GM21737 (cell line): ENCODE measurements at regions not wholly inside any gene's neighbourhood (a gene's known extent, or its start where the extent isn't known, plus 50 kb on each side); places are given as distances from the start of the nearest gene placed in this dataset.
"Not testable (repeated sequence)": the region's sequence is repeated elsewhere in the genome, so short reads cannot be mapped to it uniquely, and the experiment has no call there.

Source experiments
- ATAC-seq: cut with Tn5 transposase; IDR thresholded peaks from one replicate; pipeline ENCODE4 v1.9.1; 2021; ENCODE audit warnings: mild to moderate bottlenecking, moderate library complexity; ENCODE audit not compliant: unreplicated experiment

DNA sequence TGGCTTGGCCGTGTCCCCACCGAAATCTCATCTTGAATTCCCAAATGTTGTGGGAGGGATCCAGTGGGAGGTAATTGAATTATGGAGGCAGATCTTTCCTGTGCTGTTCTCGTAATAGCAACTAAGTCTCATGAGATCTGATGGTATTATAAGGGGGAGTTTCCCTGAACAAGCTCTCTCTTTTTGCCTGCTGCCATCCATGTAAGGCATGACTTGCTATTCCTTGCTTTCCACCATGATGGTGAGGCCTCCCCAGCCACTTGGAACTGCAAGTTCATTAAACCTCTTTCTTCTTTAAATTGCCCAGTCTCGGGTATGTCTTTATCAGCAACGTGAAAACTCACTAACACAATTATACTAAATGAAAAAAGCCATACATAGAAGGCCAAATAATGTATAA is 101.3 kb upstream of the LYPLAL1 start:
- ATAC-seq = no peak

DNA sequence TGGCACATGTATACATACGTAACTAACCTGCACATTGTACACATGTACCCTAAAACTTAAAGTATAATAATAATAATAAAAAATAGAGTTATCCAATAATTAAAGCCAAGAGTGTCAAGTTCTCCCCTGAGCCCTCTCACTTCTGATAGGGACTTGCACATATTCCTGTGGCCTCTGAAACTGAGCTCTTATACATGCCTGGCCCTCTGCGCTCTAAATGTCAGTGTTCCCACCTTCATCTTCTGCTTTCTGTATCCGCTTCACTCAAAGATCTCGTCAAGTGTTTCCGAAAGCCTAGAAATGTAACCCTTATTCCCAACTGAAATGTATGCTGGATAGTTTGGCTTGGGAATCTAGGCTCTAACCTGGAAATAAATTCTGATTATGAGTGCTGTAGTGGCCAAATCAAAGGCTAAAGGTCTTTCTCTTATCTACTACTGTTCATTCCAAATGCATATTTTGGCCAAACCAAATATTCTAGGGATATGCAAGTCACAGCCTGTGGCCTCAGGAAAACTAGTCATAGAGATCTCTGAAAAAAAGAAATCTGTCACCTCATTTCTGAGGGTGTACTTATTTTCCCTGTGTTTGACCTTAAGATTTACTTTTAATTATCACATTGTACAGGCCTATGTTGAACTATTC is 99.5 kb upstream of the LYPLAL1 start:
- no peak for ATAC-seq

DNA sequence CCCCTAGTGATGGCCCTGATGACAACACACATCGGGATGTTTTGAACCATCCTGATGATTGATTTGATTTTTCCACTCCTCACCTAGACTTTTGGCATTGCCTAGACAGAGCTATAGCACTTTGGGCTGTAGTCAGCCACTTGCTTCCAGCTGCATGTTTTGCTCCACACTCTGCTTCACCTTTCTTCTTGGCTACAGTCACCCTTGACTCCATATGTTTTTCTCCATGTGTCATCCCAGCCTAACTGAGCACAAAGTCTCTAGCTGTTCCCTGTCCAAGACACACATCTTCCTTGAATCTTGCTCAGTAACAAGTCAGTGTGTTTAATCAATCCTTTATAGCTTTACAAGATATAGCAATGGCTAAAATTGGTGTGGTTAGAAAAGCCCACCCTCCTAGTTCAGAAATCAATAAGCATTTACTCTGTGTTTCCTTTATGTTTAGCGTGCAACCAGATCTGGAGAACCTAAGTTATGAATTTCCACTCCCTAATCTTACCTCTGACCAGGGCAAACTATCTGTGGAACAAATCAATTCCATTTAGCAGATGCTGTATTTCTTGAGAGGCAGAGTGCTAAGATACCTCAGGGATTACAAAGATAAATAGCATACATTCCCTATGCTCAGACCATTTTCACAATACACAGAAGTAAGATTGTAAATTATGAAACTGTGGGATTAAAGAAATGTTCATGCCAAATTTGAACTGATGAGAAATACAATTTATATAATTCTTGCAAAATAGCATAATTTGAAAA is 98.4 kb upstream of the LYPLAL1 start:
- ATAC-seq = no peak

DNA sequence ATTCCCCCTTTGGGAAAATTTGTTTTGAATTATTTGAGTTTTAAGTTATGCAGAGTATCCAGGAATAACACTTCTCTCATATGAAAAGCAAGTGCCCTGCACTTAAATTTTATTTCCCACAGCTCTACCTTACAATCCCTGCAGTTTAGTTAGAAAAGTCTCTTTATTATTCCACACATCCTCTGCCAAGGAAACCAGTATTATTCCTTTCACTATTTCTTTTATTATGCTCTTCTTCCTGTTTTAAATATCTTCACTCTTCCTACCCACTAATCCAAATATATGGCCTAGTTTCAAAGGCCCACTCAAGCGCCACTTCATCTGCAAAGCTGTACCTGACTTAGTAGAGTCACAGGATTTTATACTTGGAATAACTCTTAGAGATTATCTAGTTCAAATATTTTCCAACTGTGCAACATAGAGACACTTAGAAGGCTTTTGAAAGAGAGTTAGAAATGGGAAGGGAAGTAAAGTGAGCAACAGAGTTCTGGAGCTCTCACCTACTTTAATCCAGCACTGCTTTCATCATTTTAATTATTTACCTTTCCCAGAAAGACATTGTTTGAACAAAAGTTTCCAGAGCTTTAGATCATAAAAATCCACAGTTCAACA is 97.2 kb upstream of the LYPLAL1 start:
- ATAC-seq = no peak

DNA sequence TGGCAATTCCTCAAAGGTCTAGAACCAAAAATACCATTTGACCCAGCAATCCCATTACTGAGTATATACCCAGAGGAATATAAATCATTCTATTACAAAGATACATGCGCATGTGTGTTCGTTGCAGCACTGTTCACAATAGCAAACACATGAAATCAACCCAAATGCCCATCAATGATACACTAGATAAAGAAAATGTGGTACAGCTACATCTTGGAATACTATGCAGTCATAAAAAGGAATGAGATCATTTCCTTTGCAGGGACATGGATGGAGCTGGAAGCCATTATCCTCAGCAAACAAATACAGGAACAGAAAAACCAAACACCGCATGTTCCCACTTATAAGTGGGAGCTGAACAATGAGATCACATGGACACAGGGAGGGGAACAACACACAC is 95.9 kb upstream of the LYPLAL1 start:
- ATAC-seq = not testable (repeated sequence)

DNA sequence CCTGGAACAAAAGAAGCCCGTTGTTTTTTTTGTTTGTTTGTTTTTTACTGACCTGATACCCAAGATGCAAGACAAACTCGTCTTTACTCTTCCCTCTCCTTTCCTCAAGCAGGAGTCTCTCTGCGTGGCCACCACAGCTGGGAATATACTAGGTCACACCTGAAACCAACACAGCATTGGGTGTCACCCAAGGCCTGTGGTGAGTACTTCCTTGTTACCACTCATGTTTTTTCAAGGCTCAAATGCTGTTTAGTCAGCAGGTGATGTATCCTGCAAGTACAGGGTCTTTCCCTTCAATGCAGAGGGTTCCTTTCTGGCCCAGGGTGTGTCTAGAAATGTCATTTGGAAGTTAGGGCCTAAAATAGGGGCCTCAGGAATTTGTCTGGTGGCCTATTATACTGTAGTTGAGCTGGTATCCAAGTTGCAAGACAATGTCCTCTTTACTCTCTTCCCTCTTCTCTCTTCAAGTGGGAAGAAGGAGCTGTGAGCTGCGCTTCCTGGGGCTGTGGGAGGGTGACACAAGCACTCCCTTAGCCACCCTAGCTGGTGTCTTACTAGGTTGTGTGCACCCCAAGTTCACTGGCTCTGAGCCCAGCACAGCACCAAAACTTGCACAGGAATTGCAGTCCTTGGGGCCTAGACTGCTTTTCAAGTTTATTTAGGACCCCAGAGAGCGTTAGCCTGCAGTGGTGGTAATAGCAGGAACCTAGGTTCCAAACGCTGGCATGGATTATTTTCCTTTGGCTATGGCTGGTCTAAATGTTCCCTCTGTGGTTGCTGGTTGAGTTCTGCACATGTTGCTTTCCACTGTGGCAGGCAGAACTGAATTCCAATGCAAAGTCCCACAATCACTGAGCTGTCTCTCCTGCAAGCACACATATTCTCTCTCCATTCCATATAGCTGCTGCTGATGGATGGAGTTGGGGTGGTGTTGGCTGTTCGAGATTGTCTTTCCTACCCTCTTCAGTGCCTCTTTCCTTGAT is 91.4 kb upstream of the LYPLAL1 start:
- ATAC-seq = no peak

DNA sequence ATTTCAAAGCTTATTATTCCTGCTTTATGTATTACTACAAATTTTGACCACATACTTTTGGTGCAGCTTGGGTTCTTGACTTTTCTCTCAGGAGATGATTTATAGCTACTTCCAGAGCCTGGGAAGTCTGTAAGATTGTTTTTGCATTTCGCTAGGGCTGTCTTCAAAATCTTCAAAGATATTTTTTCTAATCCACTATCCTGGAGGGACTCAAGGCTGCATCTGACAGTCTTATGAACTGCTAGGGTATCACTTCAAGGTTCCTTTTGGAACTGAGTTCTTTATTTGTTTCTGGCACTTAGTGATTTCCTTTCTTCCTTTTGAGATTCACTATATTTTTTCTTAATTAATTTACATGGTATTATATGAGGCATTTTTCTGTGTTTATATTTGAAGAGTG is 90.0 kb upstream of the LYPLAL1 start:
- ATAC-seq = no peak

DNA sequence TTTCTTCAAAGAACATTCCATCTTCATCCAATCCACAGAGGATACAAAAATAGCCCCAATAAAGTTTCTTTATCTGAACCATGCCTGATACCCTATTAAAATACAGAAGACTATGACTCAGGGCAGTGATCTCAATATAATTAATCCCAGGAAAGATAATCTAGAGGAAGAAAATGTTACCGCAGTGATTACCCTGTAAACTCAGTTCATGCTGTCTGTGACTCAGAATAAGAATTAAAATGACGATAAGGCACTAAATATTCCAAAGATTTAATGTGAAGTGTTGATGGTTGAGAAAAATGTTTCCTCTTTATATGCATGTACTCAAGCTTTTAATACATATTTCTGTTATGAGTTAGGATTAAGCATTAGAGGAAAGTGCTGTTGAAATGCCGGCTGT is 88.6 kb upstream of the LYPLAL1 start:
- no peak for ATAC-seq

DNA sequence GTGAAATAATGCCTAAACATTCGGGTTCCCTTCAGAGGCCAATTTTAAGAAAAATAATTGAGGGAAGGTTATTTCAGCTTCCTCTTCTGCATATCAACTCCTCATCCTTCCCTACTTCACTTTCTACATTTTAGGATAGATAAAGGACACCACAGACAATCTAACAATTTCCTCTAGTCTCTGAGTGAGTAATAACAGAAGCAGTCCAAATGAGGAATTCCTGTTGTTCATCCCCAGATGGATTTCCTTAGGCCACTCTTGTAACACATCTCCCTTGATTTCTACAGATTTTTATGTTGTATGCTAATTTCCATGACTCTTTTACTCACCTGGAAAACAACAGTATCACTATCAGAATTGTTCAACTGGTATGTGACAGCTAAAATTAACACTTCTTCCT is 87.7 kb upstream of the LYPLAL1 start:
- ATAC-seq = no peak

DNA sequence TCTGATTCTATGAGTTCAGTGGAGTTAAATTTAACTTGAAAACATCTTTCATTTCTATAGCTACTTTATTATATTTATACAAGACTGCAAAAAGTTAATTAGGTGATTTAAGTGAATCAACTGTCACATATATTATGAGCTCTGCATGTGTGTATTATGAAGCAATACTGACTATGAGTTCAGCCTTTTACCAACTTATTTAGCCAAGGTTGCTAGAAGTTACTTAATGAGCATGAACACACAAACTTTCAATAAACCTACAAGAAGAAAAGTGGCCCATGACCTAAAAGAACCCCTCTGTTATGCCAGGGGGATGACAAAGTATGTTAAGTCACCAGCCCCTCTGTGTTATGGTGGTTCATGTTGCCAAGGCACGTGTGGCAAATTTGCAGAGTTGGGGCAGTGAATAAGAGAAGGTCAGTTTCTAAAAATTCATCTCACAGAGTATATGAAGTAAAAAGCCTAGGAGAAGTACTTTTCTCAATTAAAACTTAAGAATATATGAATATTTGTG is 86.7 kb upstream of the LYPLAL1 start:
- ATAC-seq = no peak

DNA sequence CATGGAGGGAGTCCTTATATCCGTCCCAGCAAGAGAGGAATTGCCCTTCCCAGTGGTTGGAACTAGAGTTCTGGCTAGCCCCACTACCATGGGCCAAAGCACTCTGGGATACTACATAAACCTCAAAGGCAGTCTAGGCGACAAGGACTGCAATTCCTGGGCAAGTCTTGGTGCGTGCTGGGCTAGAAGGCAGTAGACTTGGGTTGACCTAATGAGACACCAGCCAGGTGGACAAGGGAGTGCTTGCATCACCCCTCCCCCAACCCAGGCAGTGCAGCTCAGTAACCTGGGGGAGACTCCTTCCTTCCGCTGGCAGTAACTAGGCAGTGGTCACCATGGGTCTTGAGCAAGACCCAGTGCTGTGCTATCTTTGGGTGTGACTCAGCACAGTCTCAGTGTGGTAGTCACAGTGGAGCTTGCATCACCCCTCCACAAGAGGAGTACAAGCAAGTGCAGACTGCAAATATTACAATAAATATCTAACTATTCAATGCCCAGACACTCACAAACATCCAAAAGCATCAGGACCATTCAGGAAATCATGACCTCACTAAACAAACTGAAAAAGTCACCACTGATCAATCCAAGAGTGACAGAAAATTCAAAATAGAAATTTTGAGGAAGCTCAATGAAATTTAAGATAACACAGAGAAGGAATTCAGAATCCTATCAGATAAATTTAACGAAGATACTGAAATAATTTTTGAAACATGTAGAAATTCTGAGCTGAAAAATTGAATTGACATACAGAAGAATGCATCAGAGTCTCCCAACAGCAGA is 84.7 kb upstream of the LYPLAL1 start:
- peak; percentile 68 for ATAC-seq

DNA sequence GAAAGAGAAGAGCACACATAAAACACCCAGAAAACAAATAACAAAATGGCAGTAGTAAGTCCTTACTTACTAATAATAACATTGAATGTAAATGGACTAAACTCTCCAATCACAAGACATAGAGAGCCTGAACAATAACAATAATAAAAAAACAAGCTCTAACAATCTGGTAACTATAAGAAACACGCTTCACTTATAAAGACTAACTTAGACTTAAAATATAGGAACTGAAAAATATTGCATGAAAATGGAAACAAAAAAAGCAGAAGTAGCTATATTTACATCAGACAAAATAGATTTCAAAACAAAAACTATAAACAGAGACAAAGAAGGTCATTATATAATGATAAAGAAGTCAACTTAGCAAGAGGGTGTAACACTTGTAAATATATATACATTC is 83.1 kb upstream of the LYPLAL1 start:
- peak; percentile 82 for ATAC-seq

DNA sequence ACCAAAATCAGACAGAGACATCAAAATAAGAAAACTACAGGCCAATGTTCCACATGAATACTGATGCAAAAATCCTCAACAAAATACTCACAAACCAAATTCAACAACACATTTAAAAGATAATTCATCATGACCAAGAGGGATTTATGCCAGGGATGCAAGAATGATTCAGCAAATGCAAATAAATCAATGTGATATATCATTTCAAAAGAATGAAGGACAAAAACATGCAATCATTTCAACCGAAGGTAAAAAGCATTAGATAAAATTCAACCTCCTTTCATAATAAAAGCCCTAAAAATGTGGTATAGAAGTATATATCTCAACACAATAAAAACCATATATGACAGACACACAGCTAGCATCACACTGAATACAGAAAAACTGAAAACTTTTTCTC is 81.5 kb upstream of the LYPLAL1 start:
- ATAC-seq = no peak

DNA sequence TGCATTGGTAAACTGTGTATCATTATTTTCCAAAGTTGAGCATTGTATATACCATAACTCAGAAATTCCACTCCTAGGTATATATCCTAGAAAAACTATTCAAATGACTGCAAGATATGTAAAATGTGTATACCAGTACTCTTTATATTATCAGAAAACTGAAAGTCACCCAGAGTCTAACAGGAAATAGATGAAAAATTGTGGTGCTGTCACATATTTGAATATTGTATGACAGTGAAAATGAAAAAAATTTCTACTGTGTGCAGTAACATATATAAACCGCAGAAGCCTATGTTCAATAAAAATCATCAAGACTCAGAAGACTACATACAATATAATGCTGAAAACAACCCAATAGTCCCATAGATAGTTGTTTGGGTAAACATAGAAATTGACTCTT is 74.4 kb upstream of the LYPLAL1 start:
- ATAC-seq = no peak

DNA sequence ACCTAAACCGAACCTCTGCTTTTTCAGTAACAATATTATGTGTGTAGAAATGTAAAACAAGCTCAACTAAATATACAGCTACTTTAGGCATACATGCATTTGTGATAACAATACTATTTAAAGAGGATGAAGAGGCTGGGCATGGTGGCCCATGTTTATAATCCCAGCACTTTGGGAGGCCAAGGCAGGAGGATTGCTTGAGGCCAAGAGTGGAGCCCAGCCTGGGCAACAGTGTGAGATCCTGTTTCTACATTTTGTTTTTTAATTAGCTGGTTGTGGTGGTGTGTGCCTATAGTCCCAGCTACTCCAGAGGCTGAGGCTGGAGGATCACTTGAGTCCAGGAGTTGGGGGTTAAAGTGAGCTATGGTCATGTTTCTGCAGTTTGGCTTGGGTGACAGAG is 73.6 kb upstream of the LYPLAL1 start:
- ATAC-seq = no peak

DNA sequence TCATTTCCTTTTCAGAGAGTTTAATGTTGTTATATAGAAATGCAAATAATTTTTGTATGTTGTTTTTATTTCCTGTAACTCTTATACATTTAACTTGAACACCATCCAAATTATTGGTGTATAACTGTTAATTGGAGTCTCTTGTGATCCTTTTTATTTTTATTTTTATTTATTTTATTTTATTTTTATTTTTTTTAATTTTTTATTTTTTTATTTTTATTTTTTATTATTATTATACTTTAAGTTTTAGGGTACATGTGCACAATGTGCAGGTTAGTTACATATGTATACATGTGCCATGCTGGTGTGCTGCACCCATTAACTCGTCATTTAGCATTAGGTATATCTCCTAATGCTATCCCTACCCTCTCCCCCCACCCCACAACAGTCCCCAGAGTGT is 71.2 kb upstream of the LYPLAL1 start:
- not testable (repeated sequence) for ATAC-seq

DNA sequence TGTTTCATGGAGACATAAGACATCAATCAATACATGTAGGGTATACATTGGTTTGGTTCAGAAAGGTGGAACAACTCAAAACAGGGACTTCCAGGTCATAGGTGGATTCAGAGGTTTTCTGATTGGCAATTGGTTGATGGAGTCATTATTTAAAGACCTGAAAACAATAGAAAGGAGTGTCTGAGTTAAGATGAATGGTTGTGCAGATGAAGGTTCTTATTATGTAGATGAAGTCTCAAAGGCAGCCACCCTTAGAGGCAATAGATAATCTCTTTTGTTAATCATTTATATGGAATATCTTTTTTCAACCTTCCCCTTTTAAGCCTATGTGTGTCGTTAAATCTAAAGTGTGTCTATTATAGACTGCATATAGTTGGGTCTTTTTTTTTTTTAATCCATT is 67.8 kb upstream of the LYPLAL1 start:
- ATAC-seq = no peak

DNA sequence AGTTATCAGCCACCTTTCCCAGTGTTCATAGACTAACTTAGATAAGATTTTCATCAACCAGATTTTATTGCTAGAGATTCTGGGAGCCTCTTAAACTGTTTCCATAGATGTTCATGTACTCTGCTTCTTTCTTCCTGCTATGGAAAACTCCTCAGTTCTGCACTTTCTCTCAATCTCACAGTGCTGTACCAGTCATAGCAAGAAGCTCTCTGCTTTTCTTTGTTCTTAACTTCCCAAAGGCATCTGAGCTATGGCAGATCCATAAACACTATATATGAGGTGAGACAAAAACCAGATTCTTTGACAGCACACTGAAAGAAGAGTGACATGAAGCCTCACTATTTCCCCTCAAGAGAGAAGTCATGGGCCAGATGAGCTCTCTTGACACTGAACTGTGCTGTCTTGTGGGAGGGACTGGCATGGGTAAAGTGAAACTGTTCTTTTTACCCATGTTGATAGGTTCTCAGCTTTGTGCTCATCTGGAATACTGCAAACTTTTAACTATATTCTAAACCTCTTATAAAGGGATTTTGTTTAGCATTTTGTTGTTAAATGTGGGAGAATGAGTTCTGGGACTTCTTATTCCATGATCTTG is 64.2 kb upstream of the LYPLAL1 start:
- ATAC-seq = no peak

DNA sequence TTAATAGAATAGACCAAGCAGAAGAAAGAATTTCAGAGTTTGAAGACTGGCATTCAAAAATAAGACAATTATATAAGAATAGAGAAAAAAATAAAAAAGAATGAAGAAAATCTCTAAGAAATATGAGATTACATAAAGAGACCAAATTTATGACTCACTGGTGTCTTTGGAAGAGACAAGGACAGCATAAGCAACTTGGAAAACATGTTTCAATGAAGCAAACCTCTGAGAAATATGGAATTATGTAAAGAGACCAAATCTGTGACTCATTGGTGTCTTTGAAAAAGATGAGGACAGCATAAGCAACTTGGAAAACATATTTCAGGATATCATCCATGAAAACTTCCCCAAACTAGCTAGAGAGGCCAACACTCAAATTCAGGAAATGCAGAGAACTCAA is 60.4 kb upstream of the LYPLAL1 start:
- ATAC-seq = no peak

DNA sequence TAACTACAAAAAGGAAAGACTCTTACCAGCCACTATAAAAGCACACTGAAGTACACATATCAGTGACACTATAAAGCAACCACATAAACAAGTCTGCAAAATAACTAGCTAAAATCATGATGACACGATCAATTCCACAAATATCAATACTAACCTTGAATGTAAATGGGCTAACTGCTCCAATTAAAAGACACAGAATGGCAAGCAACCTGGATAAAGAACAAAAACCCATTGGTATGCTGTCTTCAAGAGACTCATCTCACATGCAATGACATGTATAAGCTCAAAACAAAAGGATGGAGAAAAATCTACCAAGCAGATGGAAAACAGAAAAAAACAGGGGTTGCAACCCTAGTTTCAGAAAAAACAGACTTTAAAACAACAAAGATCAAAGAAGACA is 59.7 kb upstream of the LYPLAL1 start:
- ATAC-seq = no peak
